GM21576 (cell line): ENCODE measurements at regions not wholly inside any gene's neighbourhood (a gene's known extent, or its start where the extent isn't known, plus 50 kb on each side); places are given as distances from the start of the nearest gene placed in this dataset.

Source experiments
- ATAC-seq: cut with Tn5 transposase; IDR thresholded peaks from one replicate; pipeline ENCODE4 v1.9.1; 2021; ENCODE audit warnings: mild to moderate bottlenecking, moderate library complexity; ENCODE audit not compliant: unreplicated experiment

- no peak for ATAC-seq
These were observed 189.1 kb downstream of the ANXA2 start for GRCh38 chr15:60208709-60209108.

GRCh38 chr15:60212536-60212935, 185.2 kb downstream of the ANXA2 start:
- no peak for ATAC-seq

- ATAC-seq, result no peak
These were observed 184.3 kb downstream of the ANXA2 start for GRCh38 chr15:60213377-60214000.

GRCh38 chr15:60214201-60214600, 183.6 kb downstream of the ANXA2 start:
- ATAC-seq, result no peak

- ATAC-seq, result no peak
These were observed 182.4 kb downstream of the ANXA2 start for GRCh38 chr15:60215225-60215963.

GRCh38 chr15:60217161-60217560, 180.6 kb downstream of the ANXA2 start:
- ATAC-seq, result no peak

- ATAC-seq, result no peak
These were observed 179.5 kb downstream of the ANXA2 start for GRCh38 chr15:60218256-60218655.

- no peak for ATAC-seq
These were observed 177.9 kb downstream of the ANXA2 start for GRCh38 chr15:60219866-60220265.

- no peak for ATAC-seq
These were observed 176.4 kb downstream of the ANXA2 start for GRCh38 chr15:60221356-60221755.

GRCh38 chr15:60222404-60222803, 175.4 kb downstream of the ANXA2 start:
- ATAC-seq, result no peak

GRCh38 chr15:60223176-60223575, 174.6 kb downstream of the ANXA2 start:
- no peak for ATAC-seq

GRCh38 chr15:60226924-60227323, 170.9 kb downstream of the ANXA2 start:
- no peak for ATAC-seq

- ATAC-seq, result no peak
These were observed 169.7 kb downstream of the ANXA2 start for GRCh38 chr15:60228101-60228500.

GRCh38 chr15:60228619-60229018, 169.2 kb downstream of the ANXA2 start:
- ATAC-seq, result no peak

GRCh38 chr15:60235951-60236710, 161.7 kb downstream of the ANXA2 start:
- no peak for ATAC-seq

- no peak for ATAC-seq
These were observed 160.3 kb downstream of the ANXA2 start for GRCh38 chr15:60237446-60237845.

GRCh38 chr15:60243769-60244168, 154.0 kb downstream of the ANXA2 start:
- no peak for ATAC-seq

GRCh38 chr15:60244813-60245212, 153.0 kb downstream of the ANXA2 start:
- no peak for ATAC-seq

GRCh38 chr15:60250316-60250715, 147.5 kb downstream of the ANXA2 start:
- no peak for ATAC-seq

- ATAC-seq, result no peak
These were observed 146.3 kb downstream of the ANXA2 start for GRCh38 chr15:60251300-60252070.

GRCh38 chr15:60254416-60254815, 143.4 kb downstream of the ANXA2 start:
- no peak for ATAC-seq
